ENCODE measurements at regions not wholly inside any gene's neighbourhood (a gene's known extent, or its start where the extent isn't known, plus 50 kb on each side); places are given as distances from the start of the nearest gene placed in this dataset.

GRCh38 chr16:73847090-73847489, 449.5 kb upstream of the PSMD7 start:
- TF ChIP-seq KDM1A (IDR thresholded peaks at IDR 0.05; ENCODE audit: borderline replicate concordance, low read length), result no peak
- no peak for TF ChIP-seq CREB1 (IDR thresholded peaks at IDR 0.05)
- TF ChIP-seq GABPA (IDR thresholded peaks at IDR 0.05; ENCODE audit: borderline replicate concordance, insufficient read depth, low read length), result no peak
- TF ChIP-seq USF2 (IDR thresholded peaks at IDR 0.05; ENCODE audit: low read length), result no peak

Data from H1 (cell line).